ENCODE measurements at regions not wholly inside any gene's neighbourhood (a gene's known extent, or its start where the extent isn't known, plus 50 kb on each side); places are given as distances from the start of the nearest gene placed in this dataset.
"Not testable (repeated sequence)": the region's sequence is repeated elsewhere in the genome, so short reads cannot be mapped to it uniquely, and the experiment has no call there.

- not testable (repeated sequence) for TF ChIP-seq CTCF (conservative IDR thresholded peaks at IDR 0.05); ZFX (IDR thresholded peaks at IDR 0.05)
Measured at GRCh38 chrX:35221391-35221790, 278.8 kb downstream of the FAM47B start.

Data from C4-2B (cell line).